A549 (cell line): ENCODE measurements at regions not wholly inside any gene's neighbourhood (a gene's known extent, or its start where the extent isn't known, plus 50 kb on each side); places are given as distances from the start of the nearest gene placed in this dataset.

ENCODE experiments used
- ATAC-seq, 2 experiments: fragments of 200-7000 bp in 1 of 2; fragments of >200 bp in 1 of 2; cut with Nextera tagmentation in 1 of 2; cut with Tn5 transposase in 1 of 2; 3 replicates each; pipeline versions ENCODE4 v1.8.0 to v1.9.1; 2018 to 2020; ENCODE audit warnings: mild to moderate bottlenecking in 1 of 2, moderate library complexity in 1 of 2
- CTCF ChIA-PET: fragments of 300-600 bp; sonication (Branson Sonifier 250); formaldehyde crosslinking; extraction: SDS; loops from one replicate; lab custom pipeline; 2021; ENCODE audit warnings: antibody characterized with exemption, inconsistent platforms; lab: Yijun Ruan, JAX
- POLR2A ChIA-PET: fragments of 350-600 bp; formaldehyde crosslinking; extraction: SDS; loops from one replicate; lab custom pipeline; 2021; ENCODE audit warnings: antibody characterized with exemption, inconsistent platforms; lab: Yijun Ruan, JAX
- DNase-seq, 2 experiments: peaks; one replicate each; pipeline versions ENCODE4 v3.0.0 to v3.0.0-alpha.2; 2011 to 2016; ENCODE audit warnings: low read depth in 1 of 2, low spot score in 1 of 2
- FAIRE-seq: peaks from 2 replicates; lab custom pipeline; 2011; peaks lifted over from hg19 to GRCh38; lab: Jason Lieb, UNC
- H3K27ac ChIP-seq, 2 experiments: fragments of >200 bp; sonication (Bioruptor Twin); formaldehyde crosslinking; 3 replicates each; pipeline ENCODE4 v1.5.1; 2016 to 2017
- H3K4me1 ChIP-seq: fragments of >200 bp; sonication (Bioruptor Twin); formaldehyde crosslinking; 3 replicates; pipeline ENCODE4 v1.6.1; 2016
- H3K4me2 ChIP-seq: fragments of >200 bp; sonication (Bioruptor Twin); formaldehyde crosslinking; 3 replicates; pipeline ENCODE4 v1.6.1; 2016
- H3K4me3 ChIP-seq: fragments of >200 bp; sonication (Bioruptor Twin); formaldehyde crosslinking; 3 replicates; pipeline ENCODE4 v1.5.1; 2016
- H3K9me3 ChIP-seq: fragments of >200 bp; sonication (Bioruptor Twin); formaldehyde crosslinking; 3 replicates; pipeline ENCODE4 v1.6.1; 2016
- CBX2 ChIP-seq: fragments of 200-600 bp; sonication (generic); IDR thresholded peaks from 2 replicates; pipeline ENCODE4 v1.6.1; 2016; ENCODE audit warnings: low read depth, mild to moderate bottlenecking, borderline replicate concordance
- CBX8 ChIP-seq: fragments of 200-600 bp; sonication (generic); IDR thresholded peaks from 2 replicates; pipeline ENCODE4 v1.6.1; 2016
- CHD2 ChIP-seq: fragments of 150-350 bp; IDR thresholded peaks from 2 replicates; pipeline ENCODE4 v1.6.1; 2014; ENCODE audit warnings: low read length; ENCODE audit not compliant: partially characterized antibody
- E2F6 ChIP-seq: IDR thresholded peaks from 2 replicates; pipeline ENCODE4 v1.6.1; 2012; ENCODE audit warnings: low read depth, borderline replicate concordance
- EHMT2 ChIP-seq: fragments of 200-600 bp; sonication (generic); IDR thresholded peaks from 2 replicates; pipeline ENCODE4 v1.6.1; 2016; ENCODE audit warnings: antibody characterized with exemption, low read depth, mild to moderate bottlenecking, moderate library complexity
- EP300 ChIP-seq, 2 experiments: fragments of >200 bp; sonication (Bioruptor Twin); formaldehyde crosslinking; IDR thresholded peaks; 2 replicates in 1 of 2; 3 replicates in 1 of 2; pipeline ENCODE4 v1.6.1; 2016 to 2017
- FOSB ChIP-seq: fragments of 250-450 bp; sonication (Bioruptor Pico); IDR thresholded peaks from 2 replicates; pipeline ENCODE4 v1.5.0; 2020; ENCODE audit warnings: mild to moderate bottlenecking, moderate library complexity
- GATA3 ChIP-seq: IDR thresholded peaks from 2 replicates; pipeline ENCODE4 v1.6.1; 2012; ENCODE audit warnings: borderline replicate concordance
- HOXA7 ChIP-seq: fragments of 250-450 bp; sonication (Bioruptor Pico); IDR thresholded peaks from 2 replicates; pipeline ENCODE4 v1.5.0; 2020; ENCODE audit warnings: mild to moderate bottlenecking, moderate library complexity
- JUN ChIP-seq, 2 experiments: fragments of >200 bp; sonication (Bioruptor Twin); formaldehyde crosslinking; IDR thresholded peaks; 2 replicates in 1 of 2; 3 replicates in 1 of 2; pipeline ENCODE4 v1.6.1; 2016 to 2017
- MAFK ChIP-seq: fragments of 450-650 bp; IDR thresholded peaks from 2 replicates; pipeline ENCODE4 v1.6.1; 2014; ENCODE audit not compliant: partially characterized antibody
- MAX ChIP-seq: IDR thresholded peaks from 2 replicates; pipeline ENCODE4 v1.6.1; 2012
- MAZ ChIP-seq: fragments of 150-350 bp; IDR thresholded peaks from 2 replicates; pipeline ENCODE4 v1.6.1; 2014; ENCODE audit warnings: antibody characterized with exemption, low read depth, low read length, borderline replicate concordance
- MYC ChIP-seq: IDR thresholded peaks from 2 replicates; pipeline ENCODE4 v1.6.1; 2012; ENCODE audit warnings: mild to moderate bottlenecking, inconsistent platforms, low read length, improper control_type of control experiment, borderline replicate concordance
- NPAS2 ChIP-seq: fragments of 250-450 bp; sonication (Bioruptor Pico); IDR thresholded peaks from 2 replicates; pipeline ENCODE4 v1.8.0; 2022; ENCODE audit warnings: mild to moderate bottlenecking, moderate library complexity, borderline replicate concordance
- NR3C1 ChIP-seq: fragments of >200 bp; sonication (Bioruptor Twin); formaldehyde crosslinking; IDR thresholded peaks from 3 replicates; pipeline ENCODE4 v1.6.1; 2017
- RFX5 ChIP-seq: fragments of 450-650 bp; IDR thresholded peaks from 2 replicates; pipeline ENCODE4 v1.7.1; 2014; ENCODE audit warnings: antibody characterized with exemption, mild to moderate bottlenecking, moderate library complexity
- RNF2 ChIP-seq: fragments of 200-600 bp; sonication (generic); IDR thresholded peaks from 2 replicates; pipeline ENCODE4 v1.6.1; 2016; ENCODE audit warnings: low read depth, mild to moderate bottlenecking, antibody characterized with exemption, moderate library complexity, borderline replicate concordance
- SREBF2 ChIP-seq: fragments of 450-650 bp; IDR thresholded peaks from 2 replicates; pipeline ENCODE4 v1.6.1; 2014; ENCODE audit warnings: mild to moderate bottlenecking, moderate library complexity
- ZC3H11A ChIP-seq: fragments of 450-650 bp; IDR thresholded peaks from 2 replicates; pipeline ENCODE4 v1.6.1; 2014; ENCODE audit warnings: antibody characterized with exemption, mild to moderate bottlenecking
- ZNF302 ChIP-seq: fragments of 250-450 bp; sonication (Bioruptor Pico); IDR thresholded peaks from 2 replicates; pipeline ENCODE4 v1.9.0; 2021; ENCODE audit warnings: inconsistent platforms, mild to moderate bottlenecking, moderate library complexity
- WGBS: methylation state at CpG from one replicate; pipeline ENCODE4 v1.1.6; 2017; ENCODE audit errors: missing lambda C conversion rate; 5-methylcytosine and 5-hydroxymethylcytosine counted together
- TF ChIP-seq, protein P1 (sequence below): fragments of 150-350 bp; IDR thresholded peaks from 2 replicates; pipeline ENCODE4 v1.6.1; 2014; ENCODE audit warnings: low read depth, mild to moderate bottlenecking, low read length
- TF ChIP-seq, protein P2 (sequence below): fragments of 450-650 bp; IDR thresholded peaks from 2 replicates; pipeline ENCODE4 v1.6.1; 2014; ENCODE audit warnings: antibody characterized with exemption
- TF ChIP-seq, protein P3 (sequence below): fragments of >200 bp; sonication (Bioruptor Twin); formaldehyde crosslinking; IDR thresholded peaks from 3 replicates; pipeline ENCODE4 v1.6.1; 2016
- TF ChIP-seq, protein P4 (sequence below): fragments of >200 bp; sonication (Bioruptor Twin); formaldehyde crosslinking; IDR thresholded peaks from 3 replicates; pipeline ENCODE4 v1.5.1; 2016

DNA sequence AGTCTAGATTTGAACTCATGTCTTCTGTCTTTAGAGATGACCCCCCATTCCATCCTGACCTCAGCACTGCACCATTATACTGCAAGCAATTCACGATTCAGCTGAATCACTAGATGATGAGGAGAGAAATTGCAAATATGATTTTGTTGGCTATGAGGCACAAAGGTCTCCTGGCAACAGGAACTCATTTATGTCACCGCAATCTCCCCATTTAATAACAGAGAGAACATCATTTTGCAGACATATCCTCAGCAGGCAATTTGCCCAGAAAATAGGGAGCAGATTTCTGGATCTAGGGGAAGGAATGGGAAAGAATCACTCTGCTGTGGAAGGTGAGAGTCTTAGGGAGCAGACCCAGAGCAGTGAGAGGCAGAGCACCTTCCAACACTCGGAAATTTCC lies 303.0 kb downstream of the PAX1 start:
- CTCF ChIA-PET, result no interaction called here
- DNase-seq, result no peak
- Histone ChIP-seq H3K4me1 (no peaks in the 10 kb centered on the region), H3K4me2 (no peak overlapping the region), H3K9me3 (no peaks in the 10 kb centered on the region), H3K4me3 (no peak overlapping the region), H3K27ac (no peak overlapping the region)
- POLR2A ChIA-PET, result no interaction called here
- FAIRE-seq, result no peak
- TF ChIP-seq, protein P1, sequence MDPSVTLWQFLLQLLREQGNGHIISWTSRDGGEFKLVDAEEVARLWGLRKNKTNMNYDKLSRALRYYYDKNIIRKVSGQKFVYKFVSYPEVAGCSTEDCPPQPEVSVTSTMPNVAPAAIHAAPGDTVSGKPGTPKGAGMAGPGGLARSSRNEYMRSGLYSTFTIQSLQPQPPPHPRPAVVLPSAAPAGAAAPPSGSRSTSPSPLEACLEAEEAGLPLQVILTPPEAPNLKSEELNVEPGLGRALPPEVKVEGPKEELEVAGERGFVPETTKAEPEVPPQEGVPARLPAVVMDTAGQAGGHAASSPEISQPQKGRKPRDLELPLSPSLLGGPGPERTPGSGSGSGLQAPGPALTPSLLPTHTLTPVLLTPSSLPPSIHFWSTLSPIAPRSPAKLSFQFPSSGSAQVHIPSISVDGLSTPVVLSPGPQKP, result no peak
- TF ChIP-seq EP300 (IDR thresholded peaks at IDR 0.05) (no peak), CHD2 (no peak), CBX8 (no peak), RNF2 (no peak), E2F6 (no peak), MAX (no peak), NPAS2 (CRISPR knock-in tag) (no peak), RFX5 (no peak), MYC (no peak), SREBF2 (no peak), MAFK (no peak), ZNF302 (CRISPR knock-in tag) (no peak), MAZ (no peak), NR3C1 (no peak), GATA3 (no peak)
- TF ChIP-seq, protein P2, sequence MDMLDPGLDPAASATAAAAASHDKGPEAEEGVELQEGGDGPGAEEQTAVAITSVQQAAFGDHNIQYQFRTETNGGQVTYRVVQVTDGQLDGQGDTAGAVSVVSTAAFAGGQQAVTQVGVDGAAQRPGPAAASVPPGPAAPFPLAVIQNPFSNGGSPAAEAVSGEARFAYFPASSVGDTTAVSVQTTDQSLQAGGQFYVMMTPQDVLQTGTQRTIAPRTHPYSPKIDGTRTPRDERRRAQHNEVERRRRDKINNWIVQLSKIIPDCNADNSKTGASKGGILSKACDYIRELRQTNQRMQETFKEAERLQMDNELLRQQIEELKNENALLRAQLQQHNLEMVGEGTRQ, result no peak
- TF ChIP-seq, protein P3, sequence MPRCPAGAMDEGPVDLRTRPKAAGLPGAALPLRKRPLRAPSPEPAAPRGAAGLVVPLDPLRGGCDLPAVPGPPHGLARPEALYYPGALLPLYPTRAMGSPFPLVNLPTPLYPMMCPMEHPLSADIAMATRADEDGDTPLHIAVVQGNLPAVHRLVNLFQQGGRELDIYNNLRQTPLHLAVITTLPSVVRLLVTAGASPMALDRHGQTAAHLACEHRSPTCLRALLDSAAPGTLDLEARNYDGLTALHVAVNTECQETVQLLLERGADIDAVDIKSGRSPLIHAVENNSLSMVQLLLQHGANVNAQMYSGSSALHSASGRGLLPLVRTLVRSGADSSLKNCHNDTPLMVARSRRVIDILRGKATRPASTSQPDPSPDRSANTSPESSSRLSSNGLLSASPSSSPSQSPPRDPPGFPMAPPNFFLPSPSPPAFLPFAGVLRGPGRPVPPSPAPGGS, result no peak
- no peak for ATAC-seq
- 18% methylated on average over 3 of the region's 3 CpGs for WGBS

GRCh38 chr20:22006306-22006705 lies 300.8 kb downstream of the PAX1 start:
- no peak overlapping the region for H3K4me2 ChIP-seq
- no peak overlapping the region for H3K27ac ChIP-seq
- no peaks in the 10 kb centered on the region for H3K9me3 ChIP-seq
- no peak for FAIRE-seq
- no peak for DNase-seq
- ChIA-PET CTCF (no interaction called here), POLR2A (no interaction called here)
- no peak for ATAC-seq
- no peaks in the 10 kb centered on the region for H3K4me1 ChIP-seq
- no peak for TF ChIP-seq FOSB
- TF ChIP-seq MYC, result no peak
- peak; percentile 56 for TF ChIP-seq MAFK
- TF ChIP-seq CBX2, result no peak
- TF ChIP-seq, all 56 proteins: peak for 1
- no peak overlapping the region for H3K4me3 ChIP-seq

DNA sequence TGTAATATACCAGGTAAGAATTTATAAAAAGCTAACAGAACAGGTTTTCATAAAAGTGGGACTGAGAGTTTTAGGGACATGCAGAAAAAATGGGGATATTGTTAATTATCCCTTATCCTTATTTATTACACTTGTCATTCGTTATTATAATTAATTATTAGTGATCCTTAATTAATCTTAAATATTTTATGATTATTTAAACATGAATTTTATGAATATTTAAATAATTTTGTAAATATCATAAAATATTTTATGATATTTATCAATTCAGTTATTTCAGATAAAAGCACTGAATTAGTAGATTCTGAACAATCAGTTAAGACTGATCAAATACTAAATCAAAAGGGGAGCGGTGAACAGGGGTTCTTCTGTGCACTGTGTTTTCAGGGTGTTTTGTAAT lies 300.1 kb downstream of the PAX1 start:
- no peak for ATAC-seq
- POLR2A ChIA-PET, result no interaction called here
- 14% methylated on average over 2 of the region's 2 CpGs for WGBS

More for the DNA sequence above, 300.1 kb downstream of the PAX1 start:
- FAIRE-seq, result no peak
- no peak overlapping the region for H3K4me2 ChIP-seq
- no peaks in the 10 kb centered on the region for H3K4me1 ChIP-seq
- no peak for DNase-seq
- no peaks in the 10 kb centered on the region for H3K9me3 ChIP-seq
- TF ChIP-seq JUN (IDR thresholded peaks at IDR 0.05) (no peak), HOXA7 (CRISPR knock-in tag) (no peak), ZC3H11A (no peak), RNF2 (no peak), EHMT2 (no peak)
- TF ChIP-seq, protein P2, result no peak
- TF ChIP-seq, protein P4, sequence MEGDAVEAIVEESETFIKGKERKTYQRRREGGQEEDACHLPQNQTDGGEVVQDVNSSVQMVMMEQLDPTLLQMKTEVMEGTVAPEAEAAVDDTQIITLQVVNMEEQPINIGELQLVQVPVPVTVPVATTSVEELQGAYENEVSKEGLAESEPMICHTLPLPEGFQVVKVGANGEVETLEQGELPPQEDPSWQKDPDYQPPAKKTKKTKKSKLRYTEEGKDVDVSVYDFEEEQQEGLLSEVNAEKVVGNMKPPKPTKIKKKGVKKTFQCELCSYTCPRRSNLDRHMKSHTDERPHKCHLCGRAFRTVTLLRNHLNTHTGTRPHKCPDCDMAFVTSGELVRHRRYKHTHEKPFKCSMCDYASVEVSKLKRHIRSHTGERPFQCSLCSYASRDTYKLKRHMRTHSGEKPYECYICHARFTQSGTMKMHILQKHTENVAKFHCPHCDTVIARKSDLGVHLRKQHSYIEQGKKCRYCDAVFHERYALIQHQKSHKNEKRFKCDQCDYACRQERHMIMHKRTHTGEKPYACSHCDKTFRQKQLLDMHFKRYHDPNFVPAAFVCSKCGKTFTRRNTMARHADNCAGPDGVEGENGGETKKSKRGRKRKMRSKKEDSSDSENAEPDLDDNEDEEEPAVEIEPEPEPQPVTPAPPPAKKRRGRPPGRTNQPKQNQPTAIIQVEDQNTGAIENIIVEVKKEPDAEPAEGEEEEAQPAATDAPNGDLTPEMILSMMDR, result no peak
- no peak overlapping the region for H3K27ac ChIP-seq
- CTCF ChIA-PET, result no interaction called here
- no peak overlapping the region for H3K4me3 ChIP-seq
